NCI-H1417 (cell line): ENCODE measurements at regions not wholly inside any gene's neighbourhood (a gene's known extent, or its start where the extent isn't known, plus 50 kb on each side); places are given as distances from the start of the nearest gene placed in this dataset.

ENCODE experiments used
- DNase-seq, 3 experiments: peaks; one replicate each; lab custom pipeline; 2025; lab: John Stamatoyannopoulos, UW

- no peak for DNase-seq
Observed at GRCh38 chr16:52650789-52651188, 103.8 kb upstream of the TOX3 start.

- DNase-seq, result no peak
Observed at GRCh38 chr16:52650318-52650717, 103.4 kb upstream of the TOX3 start.

GRCh38 chr16:52649870-52650269 is 102.9 kb upstream of the TOX3 start:
- no peak for DNase-seq

DNA sequence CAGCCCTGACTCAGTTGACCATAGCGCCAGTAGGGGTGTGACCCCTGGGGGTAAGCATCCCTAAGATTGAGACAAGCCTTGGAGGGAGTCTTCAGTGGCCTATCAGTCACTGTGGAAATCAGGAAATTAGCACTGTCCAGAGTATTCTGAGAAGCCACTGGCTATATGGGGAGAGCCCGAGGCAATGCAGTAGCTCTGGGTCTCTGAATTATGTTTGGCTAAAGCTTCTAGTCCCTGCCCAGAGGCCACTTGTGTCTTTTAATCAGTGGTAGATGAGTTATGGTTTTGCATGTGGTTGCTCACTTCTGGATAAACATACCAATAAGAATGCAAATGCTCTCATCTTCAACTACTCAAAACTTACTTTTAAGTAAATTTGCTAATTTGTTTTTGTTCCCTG is 100.6 kb upstream of the TOX3 start:
- DNase-seq, result peak in 1 of 3 experiments; percentile 23

- no peak for DNase-seq
Observed at GRCh38 chr16:52643006-52643405, 96.1 kb upstream of the TOX3 start.

GRCh38 chr16:52634528-52634927 is 87.6 kb upstream of the TOX3 start:
- peak in 2 of 3 experiments; percentile 9 to 46 for DNase-seq

- peak in 2 of 3 experiments; percentile 25 to 76 for DNase-seq
Observed at GRCh38 chr16:52634104-52634503, 87.2 kb upstream of the TOX3 start.

DNA sequence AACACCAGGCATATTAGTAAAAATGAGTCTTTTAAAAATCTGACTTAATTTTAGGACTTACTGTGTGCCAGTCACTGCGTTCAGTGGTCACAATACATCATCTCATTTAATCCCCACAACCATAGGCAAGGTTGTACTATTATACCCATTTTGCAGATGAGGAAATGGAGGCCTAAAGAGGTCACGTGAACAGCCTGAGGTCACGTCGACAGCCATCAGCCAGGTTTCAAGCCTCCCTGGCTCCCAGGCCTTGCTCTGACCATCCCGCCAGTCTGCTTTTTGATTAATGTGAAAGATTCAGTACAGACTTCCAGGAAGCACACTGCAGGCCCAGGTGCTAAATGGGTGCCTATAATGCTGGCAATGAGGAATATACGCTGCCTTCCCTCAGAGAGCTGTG is 86.3 kb upstream of the TOX3 start:
- DNase-seq, result no peak

- no peak for DNase-seq
Observed at GRCh38 chr16:52631711-52632110, 84.8 kb upstream of the TOX3 start.

GRCh38 chr16:52630711-52631110 is 83.8 kb upstream of the TOX3 start:
- no peak for DNase-seq

GRCh38 chr16:52629296-52629695 is 82.4 kb upstream of the TOX3 start:
- DNase-seq, result no peak

GRCh38 chr16:52624891-52625290 is 77.9 kb upstream of the TOX3 start:
- DNase-seq, result no peak

GRCh38 chr16:52621651-52622050 is 74.7 kb upstream of the TOX3 start:
- peak in 1 of 3 experiments; percentile 6 for DNase-seq

DNA sequence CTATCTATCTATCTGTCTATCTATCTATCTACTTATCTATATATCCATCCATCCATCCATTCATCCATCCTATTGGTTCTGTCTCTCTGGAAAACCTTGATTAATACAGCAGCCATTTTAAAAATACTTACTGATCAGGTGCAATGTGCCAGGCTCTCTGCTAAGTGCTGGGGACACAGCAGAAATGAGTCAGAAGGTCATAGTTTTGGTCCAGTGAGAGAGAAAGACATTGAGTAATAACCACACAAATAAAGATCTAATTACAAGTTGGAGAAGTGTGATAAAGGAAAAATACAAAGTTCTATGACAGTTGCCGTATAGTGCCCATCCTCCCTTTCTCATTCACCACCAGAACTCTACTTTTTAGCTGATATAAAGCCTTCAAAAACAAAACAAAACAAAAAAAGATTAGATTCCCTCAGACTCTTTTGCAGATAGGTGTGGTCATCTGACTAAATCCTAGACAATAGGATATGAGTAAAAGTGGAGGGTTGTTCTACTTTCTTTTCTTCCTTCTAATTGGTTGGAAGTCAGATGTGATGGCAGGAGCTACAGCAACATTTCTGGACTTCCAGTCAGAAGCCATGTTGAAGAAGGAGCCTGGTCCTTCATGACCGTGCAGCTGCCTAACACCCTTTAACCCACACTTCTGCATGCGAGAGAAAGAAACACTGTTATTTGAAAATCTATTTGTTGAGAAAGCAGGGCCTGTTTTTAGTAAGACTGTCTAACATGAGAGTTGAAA is 72.0 kb upstream of the TOX3 start:
- DNase-seq, result no peak

DNA sequence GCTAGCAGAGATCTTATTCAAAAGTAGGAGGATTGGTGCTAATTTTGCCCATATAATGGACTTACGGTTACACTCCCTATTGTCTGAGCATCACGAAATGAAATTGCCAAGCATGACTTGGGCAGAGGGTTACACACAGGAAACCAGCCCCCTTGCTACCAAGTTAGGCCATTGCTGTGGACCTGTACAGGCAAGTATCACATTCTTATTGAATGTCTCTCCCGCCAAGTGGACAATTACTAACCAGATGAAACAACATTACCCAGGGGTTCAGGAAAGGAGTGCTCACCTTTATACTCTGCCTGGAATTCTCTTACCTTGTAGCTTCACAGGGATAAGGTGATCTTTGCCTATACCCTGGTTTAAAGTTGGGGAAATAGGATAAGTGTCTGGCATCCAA is 70.6 kb upstream of the TOX3 start:
- DNase-seq, result no peak

- DNase-seq, result no peak
Observed at GRCh38 chr16:52613508-52613907, 66.6 kb upstream of the TOX3 start.

DNA sequence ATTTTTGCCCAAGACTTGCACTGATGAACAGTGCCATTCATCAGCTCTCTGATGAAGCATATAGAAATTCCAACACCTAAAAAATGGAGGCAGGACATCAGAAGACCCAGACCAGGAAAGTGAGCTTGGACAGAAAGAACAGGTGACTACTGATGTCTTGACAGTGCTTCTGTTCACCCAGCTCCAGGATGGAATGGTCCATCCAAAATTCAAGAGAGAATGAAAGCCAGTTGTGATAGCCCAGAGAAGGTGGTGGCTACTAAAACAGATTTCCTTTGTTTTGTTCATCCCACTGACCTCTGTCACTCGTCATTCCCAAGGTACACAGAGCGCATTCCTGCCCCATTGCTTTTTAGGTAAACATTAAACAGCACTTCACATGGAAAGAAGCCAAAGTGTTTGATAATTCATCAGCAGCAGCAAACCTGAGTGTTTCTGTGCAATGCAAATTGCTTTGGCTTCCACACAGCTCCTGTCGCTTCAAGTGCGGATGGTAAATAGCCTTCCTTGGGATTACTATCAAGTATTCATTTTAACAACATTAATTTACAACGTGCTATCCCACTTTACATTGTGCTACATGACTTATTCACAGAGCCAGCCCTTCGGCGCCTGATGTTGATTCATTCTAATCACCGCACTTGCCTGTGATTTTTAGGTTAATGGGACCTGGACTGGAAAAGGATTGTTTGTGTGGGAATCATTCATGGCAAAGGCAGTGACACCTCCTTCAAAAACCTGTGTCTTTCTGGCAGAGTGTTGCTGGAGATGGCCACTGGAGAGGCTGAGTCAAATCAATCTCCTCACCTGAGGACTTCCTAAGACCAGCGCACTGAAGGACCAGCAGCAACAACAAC is 65.1 kb upstream of the TOX3 start:
- DNase-seq, result peak in 1 of 3 experiments; percentile 49

GRCh38 chr16:52603015-52603414 is 56.1 kb upstream of the TOX3 start:
- no peak for DNase-seq

DNA sequence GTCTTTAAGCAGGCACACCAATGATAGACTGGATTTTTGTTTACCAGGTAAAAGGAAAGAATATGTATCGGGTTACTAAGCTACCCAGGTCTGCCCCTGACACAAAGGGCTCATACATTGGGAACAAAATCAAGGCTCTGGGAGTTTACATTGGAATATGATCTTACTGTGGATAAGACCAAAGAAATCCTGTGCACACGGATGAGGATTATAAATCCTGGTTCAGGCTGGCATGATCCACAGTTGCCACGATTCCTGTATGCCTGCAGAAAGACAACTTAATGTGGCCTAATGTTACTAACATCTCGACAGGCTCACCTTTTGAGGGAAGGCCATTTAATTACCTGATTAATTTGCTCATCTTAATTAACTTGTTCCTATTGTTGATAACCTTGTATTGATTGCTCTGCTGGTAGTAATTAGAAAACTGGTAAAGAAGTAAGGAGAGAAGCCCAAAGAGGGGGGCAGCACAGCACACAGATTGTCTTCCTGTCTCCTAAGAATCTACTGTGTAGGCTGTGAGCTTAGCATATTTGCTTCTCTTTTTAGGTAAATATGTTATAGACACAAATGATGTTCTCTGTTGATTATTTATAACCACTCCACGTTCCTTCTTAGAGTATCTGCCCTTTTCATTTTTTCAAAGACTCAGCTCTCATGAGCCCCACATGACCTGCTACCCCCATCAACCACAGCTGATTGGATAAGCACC is 51.0 kb upstream of the TOX3 start:
- peak; percentile 44 to 87 (median 65) for DNase-seq

DNA sequence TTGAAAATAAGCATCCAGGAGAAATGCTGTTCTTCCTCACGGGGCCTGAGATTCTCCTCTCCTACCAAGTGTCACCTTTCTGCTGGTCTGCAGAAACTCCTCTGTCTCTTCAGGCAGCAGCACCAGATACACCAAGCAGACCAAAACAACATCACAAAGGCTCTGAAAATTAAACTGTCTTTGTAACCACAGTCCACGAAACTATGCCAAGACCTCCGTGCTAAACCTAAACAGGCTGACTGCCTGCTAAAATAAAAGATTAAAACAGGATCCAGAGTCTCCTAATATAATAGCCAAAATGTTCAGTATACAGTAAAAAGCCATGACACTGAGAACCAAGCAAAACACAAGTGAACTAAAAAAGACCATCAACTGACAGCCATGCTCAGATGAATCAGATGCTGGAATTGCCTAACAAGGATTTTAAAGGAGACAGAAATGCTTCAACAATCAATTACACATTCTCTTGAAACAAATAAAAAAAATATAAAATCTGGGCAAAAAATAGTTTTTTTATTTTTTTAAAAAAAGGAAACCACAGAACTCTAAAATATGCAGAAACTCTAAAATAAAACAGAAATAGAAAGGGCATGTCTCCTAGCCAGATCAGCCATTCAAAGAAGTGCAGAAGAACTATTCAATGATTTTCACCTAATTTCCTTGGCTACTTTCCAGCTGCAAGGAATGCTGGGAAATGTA is 50.3 kb upstream of the TOX3 start:
- no peak for DNase-seq
